ENCODE measurements at regions not wholly inside any gene's neighbourhood (a gene's known extent, or its start where the extent isn't known, plus 50 kb on each side); places are given as distances from the start of the nearest gene placed in this dataset.

DNA sequence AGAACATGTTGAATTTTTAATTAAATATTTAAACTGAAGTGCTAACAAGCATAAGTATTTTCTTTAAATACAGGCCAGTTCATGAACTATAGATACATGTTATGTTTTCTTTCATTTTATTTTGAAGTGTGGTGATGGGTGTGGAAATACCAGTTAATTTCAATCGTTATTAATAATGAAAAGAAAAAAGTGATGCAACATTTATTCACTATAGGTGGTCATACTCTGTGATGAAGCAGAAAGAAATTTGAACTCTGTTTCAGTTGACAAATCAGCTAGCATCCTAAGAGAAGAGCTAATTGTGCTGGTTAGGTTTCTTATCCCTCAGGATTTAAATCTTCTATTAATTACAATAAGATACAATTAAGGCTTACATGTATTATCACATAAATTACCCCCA is 795.1 kb upstream of the DDX18 start:
- TF ChIP-seq, protein P1, sequence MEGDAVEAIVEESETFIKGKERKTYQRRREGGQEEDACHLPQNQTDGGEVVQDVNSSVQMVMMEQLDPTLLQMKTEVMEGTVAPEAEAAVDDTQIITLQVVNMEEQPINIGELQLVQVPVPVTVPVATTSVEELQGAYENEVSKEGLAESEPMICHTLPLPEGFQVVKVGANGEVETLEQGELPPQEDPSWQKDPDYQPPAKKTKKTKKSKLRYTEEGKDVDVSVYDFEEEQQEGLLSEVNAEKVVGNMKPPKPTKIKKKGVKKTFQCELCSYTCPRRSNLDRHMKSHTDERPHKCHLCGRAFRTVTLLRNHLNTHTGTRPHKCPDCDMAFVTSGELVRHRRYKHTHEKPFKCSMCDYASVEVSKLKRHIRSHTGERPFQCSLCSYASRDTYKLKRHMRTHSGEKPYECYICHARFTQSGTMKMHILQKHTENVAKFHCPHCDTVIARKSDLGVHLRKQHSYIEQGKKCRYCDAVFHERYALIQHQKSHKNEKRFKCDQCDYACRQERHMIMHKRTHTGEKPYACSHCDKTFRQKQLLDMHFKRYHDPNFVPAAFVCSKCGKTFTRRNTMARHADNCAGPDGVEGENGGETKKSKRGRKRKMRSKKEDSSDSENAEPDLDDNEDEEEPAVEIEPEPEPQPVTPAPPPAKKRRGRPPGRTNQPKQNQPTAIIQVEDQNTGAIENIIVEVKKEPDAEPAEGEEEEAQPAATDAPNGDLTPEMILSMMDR (IDR thresholded peaks at IDR 0.05) = no peak
- TF ChIP-seq POLR2A (IDR thresholded peaks at IDR 0.05) = no peak
- no peak for TF ChIP-seq POLR2AphosphoS5 (IDR thresholded peaks at IDR 0.05)
